ENCODE measurements at regions not wholly inside any gene's neighbourhood (a gene's known extent, or its start where the extent isn't known, plus 50 kb on each side); places are given as distances from the start of the nearest gene placed in this dataset.

DNA sequence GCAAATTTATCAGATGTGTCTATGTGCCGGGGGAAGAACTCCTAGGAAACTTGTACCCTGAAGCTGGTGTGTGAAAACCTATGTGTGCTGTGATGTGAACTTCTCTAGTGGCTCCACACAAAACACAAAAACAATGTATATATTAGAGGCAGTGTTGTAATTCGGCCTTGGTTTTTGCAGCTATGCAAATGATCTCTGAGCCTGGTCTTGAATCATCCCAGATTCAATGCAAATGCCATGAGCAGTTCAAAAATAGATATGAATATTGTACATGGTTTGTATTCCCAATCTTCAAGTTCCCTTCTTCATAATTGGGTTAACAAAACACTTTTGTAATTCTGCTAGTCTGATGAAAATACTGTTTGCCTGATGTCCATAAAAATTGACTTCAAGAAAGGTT is 152.6 kb downstream of the MFSD1 start:
- TF ChIP-seq, protein P1, sequence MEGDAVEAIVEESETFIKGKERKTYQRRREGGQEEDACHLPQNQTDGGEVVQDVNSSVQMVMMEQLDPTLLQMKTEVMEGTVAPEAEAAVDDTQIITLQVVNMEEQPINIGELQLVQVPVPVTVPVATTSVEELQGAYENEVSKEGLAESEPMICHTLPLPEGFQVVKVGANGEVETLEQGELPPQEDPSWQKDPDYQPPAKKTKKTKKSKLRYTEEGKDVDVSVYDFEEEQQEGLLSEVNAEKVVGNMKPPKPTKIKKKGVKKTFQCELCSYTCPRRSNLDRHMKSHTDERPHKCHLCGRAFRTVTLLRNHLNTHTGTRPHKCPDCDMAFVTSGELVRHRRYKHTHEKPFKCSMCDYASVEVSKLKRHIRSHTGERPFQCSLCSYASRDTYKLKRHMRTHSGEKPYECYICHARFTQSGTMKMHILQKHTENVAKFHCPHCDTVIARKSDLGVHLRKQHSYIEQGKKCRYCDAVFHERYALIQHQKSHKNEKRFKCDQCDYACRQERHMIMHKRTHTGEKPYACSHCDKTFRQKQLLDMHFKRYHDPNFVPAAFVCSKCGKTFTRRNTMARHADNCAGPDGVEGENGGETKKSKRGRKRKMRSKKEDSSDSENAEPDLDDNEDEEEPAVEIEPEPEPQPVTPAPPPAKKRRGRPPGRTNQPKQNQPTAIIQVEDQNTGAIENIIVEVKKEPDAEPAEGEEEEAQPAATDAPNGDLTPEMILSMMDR (IDR thresholded peaks at IDR 0.05) = no peak
- TF ChIP-seq POLR2A (IDR thresholded peaks at IDR 0.05) = no peak
